Neural progenitor cell (in vitro differentiated cells): ENCODE measurements at regions not wholly inside any gene's neighbourhood (a gene's known extent, or its start where the extent isn't known, plus 50 kb on each side); places are given as distances from the start of the nearest gene placed in this dataset.

Experiments used
- DNase-seq: peaks from one replicate; pipeline ENCODE4 v3.0.0-alpha.2; 2016; ENCODE audit warnings: low spot score
- H2AFZ ChIP-seq: fragments of 200-600 bp; sonication (generic); replicated peaks from 2 replicates; pipeline ENCODE4 v1.6.1; 2016; ENCODE audit warnings: antibody characterized with exemption
- H3F3A ChIP-seq: fragments of 200-600 bp; sonication (generic); 2 replicates; pipeline ENCODE4 v1.6.1; 2016; ENCODE audit warnings: antibody characterized with exemption, low read depth
- H3K27ac ChIP-seq: fragments of 200-600 bp; sonication (generic); 2 replicates; pipeline ENCODE4 v1.5.1; 2016; ENCODE audit warnings: mild to moderate bottlenecking
- H3K27me3 ChIP-seq: fragments of 200-600 bp; sonication (generic); 2 replicates; pipeline ENCODE4 v1.6.1; 2016; ENCODE audit warnings: mild to moderate bottlenecking, moderate library complexity
- H3K36me3 ChIP-seq: fragments of 200-600 bp; sonication (generic); 2 replicates; pipeline ENCODE4 v1.5.1; 2016
- H3K4me1 ChIP-seq: fragments of 200-600 bp; sonication (generic); 2 replicates; pipeline ENCODE4 v1.6.1; 2016; ENCODE audit warnings: mixed run types
- H3K4me2 ChIP-seq: fragments of 200-600 bp; sonication (generic); 2 replicates; pipeline ENCODE4 v1.6.1; 2016
- H3K4me3 ChIP-seq: fragments of 200-600 bp; sonication (generic); 2 replicates; pipeline ENCODE4 v1.5.1; 2016
- H3K79me2 ChIP-seq: fragments of 200-600 bp; sonication (generic); 2 replicates; pipeline ENCODE4 v1.6.1; 2016; ENCODE audit warnings: low read depth
- H3K9ac ChIP-seq: fragments of 200-600 bp; sonication (generic); 2 replicates; pipeline ENCODE4 v1.6.1; 2016
- H3K9me3 ChIP-seq: fragments of 200-600 bp; sonication (generic); 2 replicates; pipeline ENCODE4 v1.5.1; 2016; ENCODE audit warnings: low read depth
- H4K20me1 ChIP-seq: fragments of 200-600 bp; sonication (generic); 2 replicates; pipeline ENCODE4 v1.6.1; 2016; ENCODE audit warnings: low read depth
- H3K27ac Mint-ChIP-seq: 3 replicates; pipeline ENCODE4 v1.8.0; 2021; ENCODE audit warnings: mixed read lengths
- H3K27me3 Mint-ChIP-seq: 2 replicates; pipeline ENCODE4 v1.8.0; 2022; ENCODE audit warnings: low read depth, mild to moderate bottlenecking, inconsistent platforms, moderate library complexity, mixed read lengths; ENCODE audit not compliant: insufficient read depth
- H3K36me3 Mint-ChIP-seq: 3 replicates; pipeline ENCODE4 v1.8.0; 2021; ENCODE audit warnings: mixed read lengths
- H3K4me1 Mint-ChIP-seq: 3 replicates; pipeline ENCODE4 v1.8.0; 2021; ENCODE audit warnings: mixed read lengths
- H3K4me3 Mint-ChIP-seq: 3 replicates; pipeline ENCODE4 v1.8.0; 2021; ENCODE audit warnings: mild to moderate bottlenecking, moderate library complexity, mixed read lengths
- H3K9me3 Mint-ChIP-seq: 3 replicates; pipeline ENCODE4 v1.8.0; 2020; ENCODE audit warnings: mixed read lengths
- CTCF ChIP-seq: fragments of 200-600 bp; sonication (generic); IDR thresholded peaks from 2 replicates; pipeline ENCODE4 v1.5.1; 2017; ENCODE audit warnings: antibody characterized with exemption, mild to moderate bottlenecking
- EZH2 ChIP-seq: fragments of 200-600 bp; sonication (generic); IDR thresholded peaks from 2 replicates; pipeline ENCODE4 v1.6.1; 2017; ENCODE audit warnings: antibody characterized with exemption, mild to moderate bottlenecking, moderate library complexity
- EZH2phosphoT487 ChIP-seq: fragments of 200-600 bp; sonication (generic); IDR thresholded peaks from 2 replicates; pipeline ENCODE4 v1.6.1; 2017; ENCODE audit warnings: antibody characterized with exemption

- H3K36me3 Mint-ChIP-seq = no peaks in the 10 kb centered on the region
- H3K9ac ChIP-seq = no peak overlapping the region
- H3K27ac Mint-ChIP-seq = peak overlapping the region; percentile 80
- no peak overlapping the region for H3K27ac ChIP-seq
- H3K27me3 Mint-ChIP-seq = peaks cover 7% of the 10 kb centered on the region
- no peaks in the 10 kb centered on the region for H3K36me3 ChIP-seq
- H3K4me3 Mint-ChIP-seq = no peak overlapping the region
- no peak overlapping the region for H3K4me3 ChIP-seq
- no peaks in the 10 kb centered on the region for H3K27me3 ChIP-seq
- no peak overlapping the region for H3K4me2 ChIP-seq
- H4K20me1 ChIP-seq = no peaks in the 10 kb centered on the region
- H3K4me1 ChIP-seq = no peaks in the 10 kb centered on the region
- TF ChIP-seq CTCF = no peak
- H3K4me1 Mint-ChIP-seq = peaks cover 7% of the 10 kb centered on the region
- no peaks in the 10 kb centered on the region for H3F3A ChIP-seq
- H3K79me2 ChIP-seq = no peaks in the 10 kb centered on the region
- no peak overlapping the region for H2AFZ ChIP-seq
- no peaks in the 10 kb centered on the region for H3K9me3 ChIP-seq
- DNase-seq = no peak
- peaks cover 3% of the 10 kb centered on the region for H3K9me3 Mint-ChIP-seq
Observed at GRCh38 chr4:26218677-26219605, 101.9 kb upstream of the RBPJ start.

- no peaks in the 10 kb centered on the region for H3K9me3 ChIP-seq
- no peak for DNase-seq
- H3K27me3 ChIP-seq = no peaks in the 10 kb centered on the region
- H3K4me1 ChIP-seq = no peaks in the 10 kb centered on the region
- Mint-ChIP-seq H3K27ac (no peak overlapping the region), H3K36me3 (no peaks in the 10 kb centered on the region), H3K27me3 (peaks cover 7% of the 10 kb centered on the region), H3K4me1 (peaks cover 7% of the 10 kb centered on the region), H3K9me3 (peaks cover 3% of the 10 kb centered on the region), H3K4me3 (no peak overlapping the region)
- H3K9ac ChIP-seq = no peak overlapping the region
- no peak overlapping the region for H2AFZ ChIP-seq
- H3K79me2 ChIP-seq = no peaks in the 10 kb centered on the region
- H3K27ac ChIP-seq = no peak overlapping the region
- no peaks in the 10 kb centered on the region for H4K20me1 ChIP-seq
- no peak overlapping the region for H3K4me3 ChIP-seq
- no peaks in the 10 kb centered on the region for H3F3A ChIP-seq
- no peak overlapping the region for H3K4me2 ChIP-seq
- no peak for TF ChIP-seq CTCF
- H3K36me3 ChIP-seq = no peaks in the 10 kb centered on the region
Observed at GRCh38 chr4:26220696-26221095, 100.1 kb upstream of the RBPJ start.

- no peaks in the 10 kb centered on the region for H4K20me1 ChIP-seq
- H3K36me3 Mint-ChIP-seq = no peaks in the 10 kb centered on the region
- no peak overlapping the region for H2AFZ ChIP-seq
- H3K4me1 ChIP-seq = no peaks in the 10 kb centered on the region
- peaks cover 6% of the 10 kb centered on the region for H3K27me3 Mint-ChIP-seq
- H3K27ac ChIP-seq = no peak overlapping the region
- no peaks in the 10 kb centered on the region for H3K79me2 ChIP-seq
- H3K4me2 ChIP-seq = no peak overlapping the region
- no peak for TF ChIP-seq EZH2phosphoT487
- no peak for TF ChIP-seq EZH2
- no peak for TF ChIP-seq CTCF
- no peak overlapping the region for H3K4me3 ChIP-seq
- H3K9me3 ChIP-seq = no peaks in the 10 kb centered on the region
- H3K4me1 Mint-ChIP-seq = peaks cover 23% of the 10 kb centered on the region
- no peaks in the 10 kb centered on the region for H3K27me3 ChIP-seq
- no peak overlapping the region for H3K9ac ChIP-seq
- no peaks in the 10 kb centered on the region for H3K36me3 ChIP-seq
- DNase-seq = no peak
- no peaks in the 10 kb centered on the region for H3F3A ChIP-seq
- H3K4me3 Mint-ChIP-seq = no peak overlapping the region
- H3K9me3 Mint-ChIP-seq = peaks cover 3% of the 10 kb centered on the region
- H3K27ac Mint-ChIP-seq = no peak overlapping the region
Observed at GRCh38 chr4:26223155-26223554, 97.7 kb upstream of the RBPJ start.
